WTC11 (cell line): ENCODE measurements at regions not wholly inside any gene's neighbourhood (a gene's known extent, or its start where the extent isn't known, plus 50 kb on each side); places are given as distances from the start of the nearest gene placed in this dataset.

Experiments
- ATAC-seq: fragments of 200-7000 bp; cut with Tn5 transposase; 2 replicates; pipeline ENCODE4 v1.10.0; 2021; ENCODE audit warnings: mild to moderate bottlenecking, moderate library complexity
- CTCF ChIA-PET: fragments of 300-600 bp; sonication (Branson Sonifier 250); formaldehyde crosslinking; loops from one replicate; lab custom pipeline; 2021; ENCODE audit warnings: antibody characterized with exemption; lab: Charles Lee
- POLR2A ChIA-PET: fragments of 350-600 bp; sonication (Branson Sonifier 250); formaldehyde crosslinking; loops from one replicate; lab custom pipeline; 2021; ENCODE audit warnings: antibody characterized with exemption; lab: Charles Lee
- DNase-seq: peaks from one replicate; pipeline ENCODE4 v3.0.0; 2021; ENCODE audit warnings: low spot score
- H3K27ac Mint-ChIP-seq: 2 replicates; pipeline ENCODE4 v1.8.0; 2021; ENCODE audit warnings: mixed read lengths
- H3K27me3 Mint-ChIP-seq: 2 replicates; pipeline ENCODE4 v1.8.0; 2021; ENCODE audit warnings: low read depth, mild to moderate bottlenecking, moderate library complexity, mixed read lengths
- H3K36me3 Mint-ChIP-seq: 2 replicates; pipeline ENCODE4 v1.8.0; 2021; ENCODE audit warnings: mixed read lengths
- H3K4me1 Mint-ChIP-seq: 2 replicates; pipeline ENCODE4 v1.8.0; 2022; ENCODE audit warnings: mixed read lengths
- H3K4me3 Mint-ChIP-seq: 2 replicates; pipeline ENCODE4 v1.8.0; 2021; ENCODE audit warnings: mild to moderate bottlenecking, moderate library complexity, mixed read lengths
- H3K9me3 Mint-ChIP-seq: 2 replicates; pipeline ENCODE4 v1.8.0; 2021; ENCODE audit warnings: mixed read lengths
- FOXP1 ChIP-seq: sonication (generic); formaldehyde crosslinking; IDR thresholded peaks from 2 replicates; pipeline ENCODE4 v1.8.0; 2022; ENCODE audit warnings: missing genetic modification reagents, mild to moderate bottlenecking, moderate library complexity, borderline replicate concordance
- HMGA2 ChIP-seq: fragments of 250-450 bp; sonication (Bioruptor Pico); IDR thresholded peaks from 2 replicates; pipeline ENCODE4 v1.4.0; 2021; ENCODE audit warnings: mild to moderate bottlenecking, moderate library complexity
- NFYB ChIP-seq: sonication (generic); formaldehyde crosslinking; conservative IDR thresholded peaks from 2 replicates; pipeline ENCODE4 v1.8.0; 2022; ENCODE audit warnings: low read depth, missing genetic modification reagents
- NR3C1 ChIP-seq: sonication (generic); formaldehyde crosslinking; conservative IDR thresholded peaks from 2 replicates; pipeline ENCODE4 v1.8.1; 2023; ENCODE audit warnings: low read depth, mild to moderate bottlenecking, missing genetic modification reagents
- SMAD4 ChIP-seq: sonication (generic); formaldehyde crosslinking; IDR thresholded peaks from 2 replicates; pipeline ENCODE4 v1.8.0; 2022; ENCODE audit warnings: mild to moderate bottlenecking, missing genetic modification reagents
- ZNF219 ChIP-seq: sonication (generic); formaldehyde crosslinking; IDR thresholded peaks from 2 replicates; pipeline ENCODE4 v1.8.0; 2023; ENCODE audit warnings: missing genetic modification reagents, mild to moderate bottlenecking, borderline replicate concordance
- ZNF317 ChIP-seq: sonication (generic); formaldehyde crosslinking; IDR thresholded peaks from 2 replicates; pipeline ENCODE4 v1.8.1; 2023; ENCODE audit warnings: low read depth, mild to moderate bottlenecking, moderate library complexity, missing genetic modification reagents, borderline replicate concordance
- ZNF396 ChIP-seq: fragments of 250-450 bp; sonication (Bioruptor Pico); IDR thresholded peaks from 2 replicates; pipeline ENCODE4 v1.8.0; 2021; ENCODE audit warnings: mild to moderate bottlenecking, moderate library complexity, borderline replicate concordance
- TF ChIP-seq, protein P1 (sequence below): sonication (generic); formaldehyde crosslinking; IDR thresholded peaks from 2 replicates; pipeline ENCODE4 v1.8.1; 2023; ENCODE audit warnings: mild to moderate bottlenecking, missing genetic modification reagents
- TF ChIP-seq, protein P2 (sequence below): sonication (generic); formaldehyde crosslinking; IDR thresholded peaks from 2 replicates; pipeline ENCODE4 v1.8.0; 2023; ENCODE audit warnings: missing genetic modification reagents
- TF ChIP-seq, protein P3 (sequence below): sonication (generic); formaldehyde crosslinking; IDR thresholded peaks from 2 replicates; pipeline ENCODE4 v1.8.1; 2022; ENCODE audit warnings: missing genetic modification reagents, borderline replicate concordance
- TF ChIP-seq, protein P4 (sequence below): fragments of 200-600 bp; IDR thresholded peaks from 2 replicates; pipeline ENCODE4 v1.8.0; 2022; ENCODE audit warnings: antibody characterized with exemption
- TF ChIP-seq, protein P5 (sequence below): sonication (generic); formaldehyde crosslinking; IDR thresholded peaks from 2 replicates; pipeline ENCODE4 v1.8.0; 2023; ENCODE audit warnings: missing genetic modification reagents, mild to moderate bottlenecking, borderline replicate concordance
- TF ChIP-seq, protein P6 (sequence below): sonication (generic); formaldehyde crosslinking; IDR thresholded peaks from 2 replicates; pipeline ENCODE4 v1.8.0; 2022; ENCODE audit warnings: mild to moderate bottlenecking, missing genetic modification reagents

DNA sequence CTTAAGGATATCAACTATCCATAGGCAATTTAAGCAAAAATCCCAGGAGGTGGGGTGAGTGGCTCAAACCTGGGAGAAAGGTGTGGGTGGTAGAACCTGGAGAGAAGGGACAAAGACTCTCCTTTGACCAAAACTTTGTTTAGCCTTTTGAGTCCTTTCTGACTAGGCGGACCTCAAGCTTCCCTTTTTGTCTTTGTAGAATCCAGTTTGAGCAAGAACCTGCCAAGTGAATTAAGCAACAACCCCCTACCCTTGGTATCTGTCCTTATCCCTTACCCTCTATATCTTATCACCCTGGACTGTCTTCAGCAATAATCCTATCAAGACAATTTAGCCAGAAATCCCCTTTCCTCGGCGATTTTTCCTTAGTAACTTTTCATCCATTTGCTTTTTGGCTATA lies 53.5 kb upstream of the SLC28A3 start (continued):
- TF ChIP-seq, protein P1, sequence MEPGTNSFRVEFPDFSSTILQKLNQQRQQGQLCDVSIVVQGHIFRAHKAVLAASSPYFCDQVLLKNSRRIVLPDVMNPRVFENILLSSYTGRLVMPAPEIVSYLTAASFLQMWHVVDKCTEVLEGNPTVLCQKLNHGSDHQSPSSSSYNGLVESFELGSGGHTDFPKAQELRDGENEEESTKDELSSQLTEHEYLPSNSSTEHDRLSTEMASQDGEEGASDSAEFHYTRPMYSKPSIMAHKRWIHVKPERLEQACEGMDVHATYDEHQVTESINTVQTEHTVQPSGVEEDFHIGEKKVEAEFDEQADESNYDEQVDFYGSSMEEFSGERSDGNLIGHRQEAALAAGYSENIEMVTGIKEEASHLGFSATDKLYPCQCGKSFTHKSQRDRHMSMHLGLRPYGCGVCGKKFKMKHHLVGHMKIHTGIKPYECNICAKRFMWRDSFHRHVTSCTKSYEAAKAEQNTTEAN (CRISPR knock-in tag): no peak
- TF ChIP-seq ZNF219 (CRISPR knock-in tag) (no peak), SMAD4 (CRISPR knock-in tag) (no peak), HMGA2 (CRISPR knock-in tag) (no peak)
- TF ChIP-seq, protein P2, sequence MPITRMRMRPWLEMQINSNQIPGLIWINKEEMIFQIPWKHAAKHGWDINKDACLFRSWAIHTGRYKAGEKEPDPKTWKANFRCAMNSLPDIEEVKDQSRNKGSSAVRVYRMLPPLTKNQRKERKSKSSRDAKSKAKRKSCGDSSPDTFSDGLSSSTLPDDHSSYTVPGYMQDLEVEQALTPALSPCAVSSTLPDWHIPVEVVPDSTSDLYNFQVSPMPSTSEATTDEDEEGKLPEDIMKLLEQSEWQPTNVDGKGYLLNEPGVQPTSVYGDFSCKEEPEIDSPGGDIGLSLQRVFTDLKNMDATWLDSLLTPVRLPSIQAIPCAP (CRISPR knock-in tag): no peak
- TF ChIP-seq, protein P3, sequence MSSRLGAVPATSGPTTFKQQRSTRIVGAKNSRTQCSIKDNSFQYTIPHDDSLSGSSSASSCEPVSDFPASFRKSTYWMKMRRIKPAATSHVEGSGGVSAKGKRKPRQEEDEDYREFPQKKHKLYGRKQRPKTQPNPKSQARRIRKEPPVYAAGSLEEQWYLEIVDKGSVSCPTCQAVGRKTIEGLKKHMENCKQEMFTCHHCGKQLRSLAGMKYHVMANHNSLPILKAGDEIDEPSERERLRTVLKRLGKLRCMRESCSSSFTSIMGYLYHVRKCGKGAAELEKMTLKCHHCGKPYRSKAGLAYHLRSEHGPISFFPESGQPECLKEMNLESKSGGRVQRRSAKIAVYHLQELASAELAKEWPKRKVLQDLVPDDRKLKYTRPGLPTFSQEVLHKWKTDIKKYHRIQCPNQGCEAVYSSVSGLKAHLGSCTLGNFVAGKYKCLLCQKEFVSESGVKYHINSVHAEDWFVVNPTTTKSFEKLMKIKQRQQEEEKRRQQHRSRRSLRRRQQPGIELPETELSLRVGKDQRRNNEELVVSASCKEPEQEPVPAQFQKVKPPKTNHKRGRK (CRISPR knock-in tag): no peak

DNA sequence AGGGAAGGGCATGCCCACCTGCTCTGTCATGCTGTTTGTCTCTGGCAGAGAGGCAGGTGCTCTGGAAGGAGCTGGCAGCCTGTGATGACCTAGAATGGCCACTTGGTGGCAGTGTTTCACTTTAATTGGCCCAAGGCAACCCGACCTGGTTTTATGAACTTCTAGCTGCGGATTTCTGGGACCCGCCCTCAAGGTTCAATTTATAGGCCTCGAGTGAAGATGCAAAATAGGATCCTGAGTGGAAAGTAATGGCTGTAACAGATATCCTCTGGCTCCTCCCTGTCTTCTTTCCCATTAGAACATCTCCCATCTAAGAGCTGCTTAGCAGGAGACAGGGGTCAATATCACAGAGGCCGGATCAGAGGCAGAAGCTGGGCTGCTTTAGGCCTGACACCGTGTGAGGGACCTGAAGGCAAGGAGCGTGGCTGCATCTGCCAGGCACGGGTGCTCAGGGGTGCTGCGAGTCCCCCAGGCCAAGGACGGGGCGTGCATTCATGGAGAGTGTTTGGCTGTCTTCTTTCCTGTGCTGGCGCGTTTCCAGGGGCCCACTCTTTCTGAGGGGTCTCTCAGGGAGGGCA lies 56.7 kb upstream of the SLC28A3 start:
- peak; percentile 90 for ATAC-seq
- peaks cover 7% of the 10 kb centered on the region; the same call in 1 of the 2 replicates for H3K36me3 Mint-ChIP-seq
- no peaks in the 10 kb centered on the region for H3K4me1 Mint-ChIP-seq
- H3K27ac Mint-ChIP-seq: no peak overlapping the region
- H3K27me3 Mint-ChIP-seq: no peaks in the 10 kb centered on the region; the same call in 1 of the 2 replicates
- DNase-seq: peak; percentile 77
- POLR2A ChIA-PET: interaction anchor here (0.5 kb wide), 1 partner anchor 165 kb away, joined by 5 read pairs; no protein-coding TSS in a partner anchor
- no peak overlapping the region for H3K4me3 Mint-ChIP-seq
- peaks cover 8% of the 10 kb centered on the region for H3K9me3 Mint-ChIP-seq
- TF ChIP-seq FOXP1 (CRISPR knock-in tag): no peak
- TF ChIP-seq, protein P4, sequence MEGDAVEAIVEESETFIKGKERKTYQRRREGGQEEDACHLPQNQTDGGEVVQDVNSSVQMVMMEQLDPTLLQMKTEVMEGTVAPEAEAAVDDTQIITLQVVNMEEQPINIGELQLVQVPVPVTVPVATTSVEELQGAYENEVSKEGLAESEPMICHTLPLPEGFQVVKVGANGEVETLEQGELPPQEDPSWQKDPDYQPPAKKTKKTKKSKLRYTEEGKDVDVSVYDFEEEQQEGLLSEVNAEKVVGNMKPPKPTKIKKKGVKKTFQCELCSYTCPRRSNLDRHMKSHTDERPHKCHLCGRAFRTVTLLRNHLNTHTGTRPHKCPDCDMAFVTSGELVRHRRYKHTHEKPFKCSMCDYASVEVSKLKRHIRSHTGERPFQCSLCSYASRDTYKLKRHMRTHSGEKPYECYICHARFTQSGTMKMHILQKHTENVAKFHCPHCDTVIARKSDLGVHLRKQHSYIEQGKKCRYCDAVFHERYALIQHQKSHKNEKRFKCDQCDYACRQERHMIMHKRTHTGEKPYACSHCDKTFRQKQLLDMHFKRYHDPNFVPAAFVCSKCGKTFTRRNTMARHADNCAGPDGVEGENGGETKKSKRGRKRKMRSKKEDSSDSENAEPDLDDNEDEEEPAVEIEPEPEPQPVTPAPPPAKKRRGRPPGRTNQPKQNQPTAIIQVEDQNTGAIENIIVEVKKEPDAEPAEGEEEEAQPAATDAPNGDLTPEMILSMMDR: peak; percentile 76
- CTCF ChIA-PET: interaction anchor here (0.6 to 2.4 kb wide), 42 partner anchors 9 to 1143 kb away, joined by 3 to 24 read pairs (median 4); no protein-coding TSS in a partner anchor

DNA sequence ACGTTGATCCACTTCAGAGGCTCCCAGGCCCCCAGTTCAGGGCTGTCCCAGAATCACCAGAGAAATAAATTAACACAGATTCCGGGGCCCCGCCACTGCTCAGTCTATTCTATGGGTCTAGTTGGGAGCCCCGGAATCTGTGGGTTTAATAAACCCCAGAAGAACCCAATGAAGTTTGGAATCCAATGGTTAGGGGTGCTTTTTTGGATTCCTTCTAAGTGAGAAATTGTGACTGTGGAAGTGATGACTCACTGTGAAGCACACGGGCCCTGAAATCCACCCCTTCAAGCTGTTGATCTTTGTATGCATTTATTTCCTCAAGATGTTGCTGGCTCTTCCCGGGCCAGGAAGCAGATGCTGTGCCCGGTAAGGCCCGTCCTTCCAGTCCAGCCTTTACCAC lies 57.3 kb upstream of the SLC28A3 start:
- ChIA-PET POLR2A (no interaction called here), CTCF (interaction anchor here (0.7 to 2.4 kb wide), 26 partner anchors 10 to 1027 kb away, joined by 3 to 24 read pairs (median 6); no protein-coding TSS in a partner anchor)
- ATAC-seq (no peak), DNase-seq (no peak)
- H3K27me3 Mint-ChIP-seq: no peaks in the 10 kb centered on the region; the same call in 1 of the 2 replicates
- no peak overlapping the region for H3K4me3 Mint-ChIP-seq
- H3K27ac Mint-ChIP-seq: no peak overlapping the region
- no peaks in the 10 kb centered on the region for H3K4me1 Mint-ChIP-seq
- TF ChIP-seq, protein P5, sequence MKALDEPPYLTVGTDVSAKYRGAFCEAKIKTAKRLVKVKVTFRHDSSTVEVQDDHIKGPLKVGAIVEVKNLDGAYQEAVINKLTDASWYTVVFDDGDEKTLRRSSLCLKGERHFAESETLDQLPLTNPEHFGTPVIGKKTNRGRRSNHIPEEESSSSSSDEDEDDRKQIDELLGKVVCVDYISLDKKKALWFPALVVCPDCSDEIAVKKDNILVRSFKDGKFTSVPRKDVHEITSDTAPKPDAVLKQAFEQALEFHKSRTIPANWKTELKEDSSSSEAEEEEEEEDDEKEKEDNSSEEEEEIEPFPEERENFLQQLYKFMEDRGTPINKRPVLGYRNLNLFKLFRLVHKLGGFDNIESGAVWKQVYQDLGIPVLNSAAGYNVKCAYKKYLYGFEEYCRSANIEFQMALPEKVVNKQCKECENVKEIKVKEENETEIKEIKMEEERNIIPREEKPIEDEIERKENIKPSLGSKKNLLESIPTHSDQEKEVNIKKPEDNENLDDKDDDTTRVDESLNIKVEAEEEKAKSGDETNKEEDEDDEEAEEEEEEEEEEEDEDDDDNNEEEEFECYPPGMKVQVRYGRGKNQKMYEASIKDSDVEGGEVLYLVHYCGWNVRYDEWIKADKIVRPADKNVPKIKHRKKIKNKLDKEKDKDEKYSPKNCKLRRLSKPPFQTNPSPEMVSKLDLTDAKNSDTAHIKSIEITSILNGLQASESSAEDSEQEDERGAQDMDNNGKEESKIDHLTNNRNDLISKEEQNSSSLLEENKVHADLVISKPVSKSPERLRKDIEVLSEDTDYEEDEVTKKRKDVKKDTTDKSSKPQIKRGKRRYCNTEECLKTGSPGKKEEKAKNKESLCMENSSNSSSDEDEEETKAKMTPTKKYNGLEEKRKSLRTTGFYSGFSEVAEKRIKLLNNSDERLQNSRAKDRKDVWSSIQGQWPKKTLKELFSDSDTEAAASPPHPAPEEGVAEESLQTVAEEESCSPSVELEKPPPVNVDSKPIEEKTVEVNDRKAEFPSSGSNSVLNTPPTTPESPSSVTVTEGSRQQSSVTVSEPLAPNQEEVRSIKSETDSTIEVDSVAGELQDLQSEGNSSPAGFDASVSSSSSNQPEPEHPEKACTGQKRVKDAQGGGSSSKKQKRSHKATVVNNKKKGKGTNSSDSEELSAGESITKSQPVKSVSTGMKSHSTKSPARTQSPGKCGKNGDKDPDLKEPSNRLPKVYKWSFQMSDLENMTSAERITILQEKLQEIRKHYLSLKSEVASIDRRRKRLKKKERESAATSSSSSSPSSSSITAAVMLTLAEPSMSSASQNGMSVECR (CRISPR knock-in tag): no peak
- TF ChIP-seq, protein P6, sequence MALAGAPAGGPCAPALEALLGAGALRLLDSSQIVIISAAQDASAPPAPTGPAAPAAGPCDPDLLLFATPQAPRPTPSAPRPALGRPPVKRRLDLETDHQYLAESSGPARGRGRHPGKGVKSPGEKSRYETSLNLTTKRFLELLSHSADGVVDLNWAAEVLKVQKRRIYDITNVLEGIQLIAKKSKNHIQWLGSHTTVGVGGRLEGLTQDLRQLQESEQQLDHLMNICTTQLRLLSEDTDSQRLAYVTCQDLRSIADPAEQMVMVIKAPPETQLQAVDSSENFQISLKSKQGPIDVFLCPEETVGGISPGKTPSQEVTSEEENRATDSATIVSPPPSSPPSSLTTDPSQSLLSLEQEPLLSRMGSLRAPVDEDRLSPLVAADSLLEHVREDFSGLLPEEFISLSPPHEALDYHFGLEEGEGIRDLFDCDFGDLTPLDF (CRISPR knock-in tag): no peak
- no peak for TF ChIP-seq NR3C1
- no peak for TF ChIP-seq ZNF317 (CRISPR knock-in tag)
- TF ChIP-seq ZNF396 (CRISPR knock-in tag): no peak
- no peak for TF ChIP-seq NFYB
- TF ChIP-seq, all 79 proteins: peak for 0
- peaks cover 7% of the 10 kb centered on the region; the same call in 1 of the 2 replicates for H3K36me3 Mint-ChIP-seq
- peaks cover 8% of the 10 kb centered on the region for H3K9me3 Mint-ChIP-seq
